ENCODE measurements at regions not wholly inside any gene's neighbourhood (a gene's known extent, or its start where the extent isn't known, plus 50 kb on each side); places are given as distances from the start of the nearest gene placed in this dataset.

DNA sequence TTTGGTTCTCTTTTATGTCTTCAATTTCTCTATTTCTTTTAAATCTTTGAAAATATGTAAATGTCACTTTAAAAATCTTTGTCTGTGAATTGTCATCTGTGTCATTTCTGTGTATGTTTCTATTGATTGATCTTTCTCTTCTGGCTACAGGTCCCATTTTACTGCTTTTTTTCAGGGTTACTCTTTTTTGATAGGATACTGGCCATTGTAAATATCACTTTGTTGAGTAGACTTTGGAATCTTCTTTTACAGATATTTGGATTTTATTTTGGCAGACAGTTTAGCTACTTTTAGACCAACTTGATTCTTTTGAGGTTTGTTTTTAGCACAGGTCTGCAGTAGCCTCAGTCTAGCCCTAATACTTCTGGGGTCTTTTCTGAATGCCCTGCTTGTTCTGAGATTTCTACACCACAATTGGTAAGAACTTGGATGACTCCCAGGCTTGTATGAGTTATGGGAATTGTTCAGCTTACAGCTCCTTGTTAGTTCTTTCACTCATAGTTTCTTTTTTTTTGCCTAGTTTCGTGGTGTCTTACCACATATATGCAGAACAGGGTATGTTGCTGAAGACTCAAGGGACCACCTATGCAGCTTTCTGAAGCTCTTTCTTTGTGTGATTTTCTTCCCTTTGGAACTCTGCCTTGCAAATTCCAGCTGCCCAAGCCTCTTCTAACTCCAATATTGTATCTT lies 122.2 kb downstream of the QPCT start:
- no peak overlapping the region for H4K5ac ChIP-seq (ENCODE audit: insufficient read length, low read depth, low read length)
- no peak overlapping the region for H3K9ac ChIP-seq (replicated peaks in 1 of 4; ENCODE audit: extremely low read depth in 1 of 4, low read depth in 3 of 4, low read length in 3 of 4)
- no peaks in the 10 kb centered on the region for H3K23me2 ChIP-seq (ENCODE audit: low read depth, low read length)
- DNase-seq (ENCODE audit: low read depth in 1 of 2, low spot score in 2 of 2) (no peak), FAIRE-seq (no peak)
- no peaks in the 10 kb centered on the region for H3K27me3 ChIP-seq (replicated peaks in 1 of 4; ENCODE audit: control insufficient read depth in 3 of 4, extremely low read depth in 1 of 4, insufficient read depth in 3 of 4, low read length in 3 of 4)
- H3K14ac ChIP-seq (ENCODE audit: insufficient read length) = no peak overlapping the region
- no peak overlapping the region for H2BK120ac ChIP-seq (replicated peaks; ENCODE audit: low read depth, low read length)
- H2BK15ac ChIP-seq (ENCODE audit: low read length) = no peak overlapping the region
- 67% methylated on average over 1 of the region's 1 CpG; no CpG with 5 or more reads in 1 of the 2 experiments for WGBS, 2 experiments (ENCODE audit: extremely low coverage in 1 of 2, insufficient coverage in 1 of 2, insufficient read length in 1 of 2, insufficient replicate concordance in 2 of 2, low coverage in 1 of 2, low lambda C conversion rate in 2 of 2, missing lambda C conversion rate in 1 of 2)
- H3K23ac ChIP-seq (ENCODE audit: insufficient read length) = no peak overlapping the region
- no peak overlapping the region for H3K4me3 ChIP-seq (ENCODE audit: extremely low read depth in 1 of 4, insufficient read depth in 2 of 4, low read depth in 3 of 4, low read length in 4 of 4)
- H3K4me1 ChIP-seq (replicated peaks in 1 of 4; ENCODE audit: control insufficient read depth in 3 of 4, insufficient read depth in 4 of 4, low read length in 3 of 4) = no peaks in the 10 kb centered on the region
- H3K4me2 ChIP-seq (ENCODE audit: insufficient read depth in 1 of 2, low read depth in 2 of 2, low read length in 2 of 2) = no peak overlapping the region
- no peak overlapping the region for H4K8ac ChIP-seq (ENCODE audit: extremely low read depth, insufficient read depth, low read length)
- no peak overlapping the region for H3K56ac ChIP-seq (replicated peaks; ENCODE audit: insufficient read length, low read depth, low read length)
- H3K79me2 ChIP-seq (ENCODE audit: control insufficient read depth in 1 of 2, insufficient read depth in 2 of 2, low read length in 2 of 2) = no peaks in the 10 kb centered on the region
- ChIA-PET CTCF (ENCODE audit: partially characterized antibody) (interaction anchor here (0.7 to 1.7 kb wide), 2 partner anchors 11 to 48 kb away, joined by 4 read pairs; no protein-coding TSS in a partner anchor), POLR2A (ENCODE audit: partially characterized antibody) (interaction anchor here (1.1 kb wide), 1 partner anchor 527 kb away, joined by 3 read pairs; no protein-coding TSS in a partner anchor)
- H2BK20ac ChIP-seq (ENCODE audit: low read length) = no peak overlapping the region
- no peak overlapping the region for H2BK5ac ChIP-seq (ENCODE audit: low read depth, low read length)
- no peak overlapping the region for H3K4ac ChIP-seq (replicated peaks; ENCODE audit: insufficient read length, low read depth, low read length)
- H2AK5ac ChIP-seq (ENCODE audit: low read depth, low read length) = no peak overlapping the region
- H3K79me1 ChIP-seq (ENCODE audit: low read depth, low read length) = no peaks in the 10 kb centered on the region
- no peak overlapping the region for H4K91ac ChIP-seq (replicated peaks; ENCODE audit: insufficient read length, low read length)
- H3K27ac ChIP-seq (ENCODE audit: low read depth, low read length) = no peak overlapping the region
- no peaks in the 10 kb centered on the region for H3K36me3 ChIP-seq (ENCODE audit: control insufficient read depth in 2 of 4, insufficient read depth in 4 of 4, low read length in 3 of 4)
- H3K9me3 ChIP-seq (ENCODE audit: insufficient read depth in 2 of 2, low read depth in 1 of 2, low read length in 1 of 2) = no peaks in the 10 kb centered on the region
- H2BK12ac ChIP-seq (ENCODE audit: low read depth, low read length) = no peak overlapping the region
- no peak overlapping the region for H2AFZ ChIP-seq (ENCODE audit: low read length)
- H3K18ac ChIP-seq (ENCODE audit: extremely low read depth, low read length) = no peak overlapping the region
- no peaks in the 10 kb centered on the region for H4K20me1 ChIP-seq (replicated peaks in 1 of 2; ENCODE audit: control insufficient read depth in 1 of 2, insufficient read depth in 2 of 2, low read length in 2 of 2)
- TF ChIP-seq EP300 (IDR thresholded peaks at IDR 0.05; ENCODE audit: borderline replicate concordance in 1 of 2, low read depth in 2 of 2, low read length in 2 of 2) = no peak
- TF ChIP-seq, protein P1, sequence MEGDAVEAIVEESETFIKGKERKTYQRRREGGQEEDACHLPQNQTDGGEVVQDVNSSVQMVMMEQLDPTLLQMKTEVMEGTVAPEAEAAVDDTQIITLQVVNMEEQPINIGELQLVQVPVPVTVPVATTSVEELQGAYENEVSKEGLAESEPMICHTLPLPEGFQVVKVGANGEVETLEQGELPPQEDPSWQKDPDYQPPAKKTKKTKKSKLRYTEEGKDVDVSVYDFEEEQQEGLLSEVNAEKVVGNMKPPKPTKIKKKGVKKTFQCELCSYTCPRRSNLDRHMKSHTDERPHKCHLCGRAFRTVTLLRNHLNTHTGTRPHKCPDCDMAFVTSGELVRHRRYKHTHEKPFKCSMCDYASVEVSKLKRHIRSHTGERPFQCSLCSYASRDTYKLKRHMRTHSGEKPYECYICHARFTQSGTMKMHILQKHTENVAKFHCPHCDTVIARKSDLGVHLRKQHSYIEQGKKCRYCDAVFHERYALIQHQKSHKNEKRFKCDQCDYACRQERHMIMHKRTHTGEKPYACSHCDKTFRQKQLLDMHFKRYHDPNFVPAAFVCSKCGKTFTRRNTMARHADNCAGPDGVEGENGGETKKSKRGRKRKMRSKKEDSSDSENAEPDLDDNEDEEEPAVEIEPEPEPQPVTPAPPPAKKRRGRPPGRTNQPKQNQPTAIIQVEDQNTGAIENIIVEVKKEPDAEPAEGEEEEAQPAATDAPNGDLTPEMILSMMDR (IDR thresholded peaks at IDR 0.05; ENCODE audit: control extremely low read depth in 1 of 3, insufficient read depth in 1 of 3, low read depth in 1 of 3, low read length in 3 of 3) = no peak
- TF ChIP-seq BRCA1 (IDR thresholded peaks at IDR 0.05; ENCODE audit: low read depth, low read length) = no peak
- no peak for TF ChIP-seq PHF8 (conservative IDR thresholded peaks at IDR 0.05; ENCODE audit: low read depth, low read length)
- TF ChIP-seq ASH2L (IDR thresholded peaks at IDR 0.05; ENCODE audit: low read length) = no peak
- TF ChIP-seq TBP (IDR thresholded peaks at IDR 0.05; ENCODE audit: low read depth, low read length) = no peak
- TF ChIP-seq SIRT6 (IDR thresholded peaks at IDR 0.05; ENCODE audit: low read length) = no peak
- no peak for TF ChIP-seq EZH2 (IDR thresholded peaks at IDR 0.05; ENCODE audit: low read depth, low read length, severe bottlenecking)

All from H1 (cell line).